HG03521 (cell line): ENCODE measurements at regions not wholly inside any gene's neighbourhood (a gene's known extent, or its start where the extent isn't known, plus 50 kb on each side); places are given as distances from the start of the nearest gene placed in this dataset.

Experiments used
- ATAC-seq: cut with Tn5 transposase; IDR thresholded peaks from one replicate; pipeline ENCODE4 v1.9.1; 2021; ENCODE audit warnings: mild to moderate bottlenecking, moderate library complexity; ENCODE audit not compliant: unreplicated experiment

DNA sequence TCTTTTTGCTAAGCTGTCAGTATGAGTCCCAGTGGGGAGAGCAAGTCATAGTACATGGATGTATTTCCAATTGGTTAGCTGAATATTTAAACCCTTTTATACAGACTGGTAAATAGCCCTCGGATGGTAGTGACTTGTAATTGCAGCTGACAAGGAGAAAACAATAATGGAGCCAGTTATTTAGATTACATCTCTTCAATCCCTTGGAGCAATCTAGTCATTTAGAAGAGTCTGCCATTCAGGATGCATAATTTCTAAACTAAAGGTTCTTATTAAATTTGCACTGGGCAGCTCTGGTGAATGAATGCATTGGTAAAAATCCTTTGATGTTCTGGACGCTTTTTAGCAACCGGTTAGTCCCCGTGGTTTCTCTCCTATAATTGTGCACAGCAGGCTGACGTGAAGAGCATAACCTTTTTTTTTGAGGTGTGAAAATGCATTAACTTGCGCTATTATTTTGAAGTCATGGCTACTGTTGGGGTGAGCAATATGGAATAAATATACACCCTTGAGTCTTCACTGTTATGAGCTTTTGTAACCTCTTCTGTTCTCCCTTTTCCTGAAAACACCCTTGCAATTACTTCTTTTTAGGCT lies 158.6 kb upstream of the CD180 start:
- ATAC-seq, result no peak

DNA sequence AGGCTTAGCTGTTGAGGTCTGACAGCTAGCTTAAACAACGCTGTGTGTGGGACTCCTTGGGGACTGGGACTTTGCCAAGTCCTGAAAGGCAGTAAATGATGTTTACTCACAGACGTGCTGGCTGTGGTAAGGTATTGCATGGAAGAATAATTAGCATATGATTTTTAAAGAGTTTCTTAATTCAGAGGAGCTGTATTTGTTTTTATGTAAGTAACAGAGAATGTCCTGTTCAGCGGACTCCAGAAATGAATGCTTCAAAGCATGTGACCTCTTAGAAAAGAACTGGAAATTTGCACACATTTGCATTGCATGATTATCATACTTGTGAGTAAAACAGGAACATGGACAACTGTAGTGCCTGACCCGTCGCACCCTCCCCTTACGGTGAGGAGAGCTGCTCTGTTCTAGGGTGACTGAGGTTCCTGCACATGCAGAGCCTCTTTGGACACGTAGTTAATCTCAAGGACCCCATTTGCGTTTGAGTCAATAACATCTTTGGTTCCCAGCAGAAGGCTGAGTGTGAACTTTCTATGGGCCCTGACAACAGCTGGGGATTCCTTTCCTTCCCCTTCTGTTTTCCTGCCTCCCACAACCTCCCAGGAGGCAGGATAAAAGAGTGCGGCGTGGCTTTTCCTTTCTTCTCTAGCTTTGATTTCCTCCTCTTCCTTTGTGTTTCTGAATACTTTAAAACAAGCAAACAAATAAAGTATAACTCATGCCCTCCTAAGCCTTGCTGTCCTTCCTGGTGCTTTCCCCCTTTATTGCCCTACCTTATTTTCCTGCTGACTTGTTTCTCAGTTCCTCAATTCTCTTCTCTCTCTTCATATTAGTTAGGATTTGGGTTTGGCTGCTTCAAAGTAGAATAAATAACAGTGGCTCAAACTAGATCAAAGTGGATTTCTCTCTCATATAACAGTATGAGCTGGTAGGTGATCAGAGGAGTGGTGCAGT lies 157.2 kb upstream of the CD180 start:
- ATAC-seq, result no peak

DNA sequence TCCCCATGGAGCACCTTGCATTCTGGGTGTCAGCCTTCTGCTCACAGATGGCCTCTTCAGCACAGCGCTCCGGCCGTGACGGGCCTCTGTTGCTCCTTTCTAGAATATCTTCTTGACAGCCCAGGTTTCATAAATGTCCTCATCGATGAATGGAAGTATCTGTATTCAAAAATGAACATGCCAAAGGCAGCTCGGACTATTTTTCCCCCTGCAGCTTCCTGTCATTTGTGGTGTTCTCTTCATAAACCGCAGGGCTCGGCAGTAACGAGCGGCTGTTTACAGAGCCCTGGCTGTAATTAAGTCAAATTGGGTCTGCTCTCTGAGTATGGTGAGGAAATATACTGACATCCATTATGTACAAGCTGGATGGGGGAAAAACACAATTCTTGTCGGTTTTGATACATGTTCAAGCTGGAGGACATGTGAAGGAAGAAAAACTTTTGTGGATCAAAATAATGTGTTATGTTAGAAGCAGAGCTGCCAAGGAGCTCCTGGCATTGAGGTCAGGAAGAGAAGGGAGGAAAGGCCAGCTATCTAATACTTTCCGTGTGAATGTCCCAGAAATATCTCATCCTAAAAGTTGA lies 154.1 kb upstream of the CD180 start:
- no peak for ATAC-seq

DNA sequence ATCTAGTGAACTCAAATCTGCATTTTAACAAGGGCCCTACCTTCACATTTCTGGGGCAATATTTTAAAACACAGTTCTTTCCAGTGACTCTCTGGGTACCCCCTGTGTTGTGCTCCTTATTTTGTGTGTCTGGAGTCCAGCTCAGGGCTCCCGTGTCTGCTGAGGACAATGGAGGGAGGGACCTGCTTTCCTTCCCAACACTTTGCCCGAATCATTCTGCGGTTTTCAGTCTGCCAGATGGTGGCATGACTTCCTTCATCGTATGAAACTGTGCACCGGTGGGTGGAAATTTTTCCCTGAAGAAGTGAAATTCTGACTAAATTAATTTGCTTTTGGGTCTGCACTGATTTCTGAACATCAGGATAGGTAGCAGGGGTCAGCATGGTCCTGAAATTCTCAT lies 153.6 kb upstream of the CD180 start:
- ATAC-seq, result no peak

DNA sequence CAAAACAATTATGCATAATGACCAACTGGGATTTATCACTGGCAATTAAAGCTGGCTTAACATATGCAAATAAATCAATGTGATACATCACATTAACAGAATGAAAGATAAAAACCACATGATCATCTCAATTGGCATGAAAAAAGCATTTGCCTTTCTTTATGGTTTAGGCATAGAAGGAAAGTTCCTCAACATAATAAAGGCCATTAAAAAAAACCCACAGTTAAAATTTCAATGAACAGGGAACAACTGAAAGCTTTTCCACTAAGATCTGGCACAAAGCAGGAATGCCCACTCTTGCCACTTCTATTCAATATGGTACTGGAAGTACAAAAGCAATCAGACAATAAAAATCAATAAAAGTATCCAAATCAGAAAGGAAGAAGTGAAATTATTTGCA lies 151.2 kb upstream of the CD180 start:
- ATAC-seq, result no peak

DNA sequence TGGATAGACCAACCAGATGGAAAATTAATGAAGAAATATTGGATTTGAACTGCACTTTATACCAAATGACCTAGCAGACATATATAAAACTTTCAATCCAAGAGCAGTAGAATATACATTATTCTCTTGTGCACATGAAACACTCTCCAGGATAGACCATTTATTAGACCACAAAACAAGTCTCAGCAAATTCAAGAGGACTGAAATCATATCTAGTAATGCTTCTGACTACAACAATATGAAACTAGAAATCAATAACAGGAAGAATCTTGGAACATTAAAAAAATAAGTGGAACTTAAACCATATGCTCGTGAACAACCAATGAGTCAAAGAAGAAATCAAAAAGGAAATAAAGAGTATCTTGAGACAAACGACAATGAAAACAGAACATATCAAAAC lies 150.0 kb upstream of the CD180 start:
- no peak for ATAC-seq

DNA sequence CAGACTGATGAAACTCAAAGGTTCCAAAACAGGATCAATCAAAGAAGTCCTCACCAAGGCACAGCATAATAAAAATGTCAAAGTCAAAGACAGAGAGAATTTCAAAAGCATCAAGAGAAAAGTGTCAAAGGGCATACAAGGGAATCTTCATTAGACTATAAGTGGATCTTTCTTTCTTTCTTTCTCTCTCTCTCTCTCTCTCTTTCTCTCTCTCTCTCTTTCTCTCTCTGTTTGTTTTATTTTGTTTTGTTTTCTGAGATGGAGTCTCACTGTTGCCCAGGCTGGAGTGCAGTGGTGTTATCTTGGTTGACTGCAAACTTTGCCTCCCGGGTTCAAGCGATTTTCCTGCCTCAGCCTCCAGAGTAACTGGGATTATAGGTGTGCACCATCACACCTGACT lies 148.3 kb upstream of the CD180 start:
- no peak for ATAC-seq

DNA sequence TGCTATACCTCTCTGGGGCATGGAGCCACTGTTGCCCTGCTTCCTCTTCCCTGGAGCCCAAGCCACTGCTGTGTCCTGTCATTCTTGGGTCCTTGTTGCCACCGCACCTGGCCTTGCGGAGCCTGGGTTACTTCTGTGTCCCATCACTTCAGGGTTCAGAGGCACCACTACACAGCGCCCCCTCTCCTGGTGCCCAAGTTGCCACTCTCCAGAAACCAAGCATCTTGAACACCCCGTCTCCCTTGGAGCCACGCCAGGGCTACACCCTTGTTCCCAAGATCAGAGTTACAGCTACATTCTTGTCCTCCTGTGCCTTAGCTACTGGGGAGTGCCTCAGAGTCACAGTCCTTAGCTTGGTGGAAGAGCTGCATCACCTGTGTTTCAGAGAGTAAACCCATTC lies 147.2 kb upstream of the CD180 start:
- no peak for ATAC-seq

DNA sequence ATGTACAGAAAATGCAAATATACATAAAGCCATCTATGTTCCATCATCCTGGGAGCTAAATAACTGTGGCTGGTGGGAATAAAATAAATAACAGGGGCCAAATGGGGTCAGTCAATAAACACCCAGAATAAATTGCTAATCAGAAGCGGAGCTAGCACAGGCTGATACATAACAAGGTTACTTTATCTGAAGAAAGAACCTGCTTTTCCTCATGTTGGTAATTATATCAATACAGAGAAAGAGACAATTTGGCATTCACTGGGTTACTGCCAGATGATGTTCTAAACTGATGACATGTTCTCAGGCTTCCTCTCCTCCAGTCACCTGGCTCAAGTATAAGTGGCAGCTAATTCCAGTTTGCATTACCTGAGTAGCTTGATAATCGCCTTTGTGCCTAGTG lies 144.9 kb upstream of the CD180 start:
- no peak for ATAC-seq

DNA sequence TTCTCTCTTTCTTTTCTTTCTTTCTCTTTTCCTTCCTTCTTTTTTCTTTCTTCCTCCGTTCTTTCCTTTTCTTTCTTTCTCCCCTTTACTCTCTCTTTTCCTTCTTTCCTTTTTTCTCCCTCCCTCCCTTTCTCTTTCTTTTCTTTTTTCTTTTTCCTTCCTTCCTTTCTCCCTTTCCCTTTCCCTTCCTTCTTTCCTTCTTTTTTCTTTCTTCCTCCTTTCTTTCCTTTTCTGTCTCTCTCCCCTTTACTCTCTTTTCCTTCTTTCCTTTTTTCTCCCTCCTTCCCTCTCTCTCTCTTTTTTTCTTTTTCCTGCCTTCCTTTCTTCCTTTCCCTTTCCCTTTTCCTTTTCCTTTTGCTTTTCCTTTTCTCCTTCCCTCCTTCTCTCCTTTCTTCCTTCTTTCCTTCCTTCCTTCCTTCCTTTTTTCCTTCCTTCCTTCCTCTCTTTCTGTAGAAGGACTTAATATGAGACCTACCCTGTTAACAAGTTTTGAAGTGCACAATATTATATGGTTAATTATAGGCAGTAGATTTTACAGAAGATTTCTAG lies 142.7 kb upstream of the CD180 start:
- ATAC-seq, result no peak

DNA sequence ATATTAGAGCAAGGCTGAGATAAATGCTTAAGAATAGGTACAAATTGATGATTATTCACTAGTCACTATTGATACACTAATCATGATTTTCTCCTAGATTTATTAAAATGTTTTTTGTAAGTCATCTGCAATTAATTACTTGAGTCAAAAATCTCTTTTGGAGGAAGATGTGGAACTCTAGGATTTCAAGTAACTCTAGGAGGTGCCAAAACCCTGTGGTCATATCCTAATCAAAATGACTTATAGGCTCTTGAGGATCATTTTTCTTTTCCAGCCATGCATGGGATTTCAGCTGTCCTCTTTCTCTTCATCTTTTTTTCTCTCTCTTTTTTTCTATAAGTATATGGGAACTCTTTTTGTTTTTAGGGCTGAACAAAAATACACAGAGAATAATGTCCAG lies 141.8 kb upstream of the CD180 start:
- no peak for ATAC-seq

DNA sequence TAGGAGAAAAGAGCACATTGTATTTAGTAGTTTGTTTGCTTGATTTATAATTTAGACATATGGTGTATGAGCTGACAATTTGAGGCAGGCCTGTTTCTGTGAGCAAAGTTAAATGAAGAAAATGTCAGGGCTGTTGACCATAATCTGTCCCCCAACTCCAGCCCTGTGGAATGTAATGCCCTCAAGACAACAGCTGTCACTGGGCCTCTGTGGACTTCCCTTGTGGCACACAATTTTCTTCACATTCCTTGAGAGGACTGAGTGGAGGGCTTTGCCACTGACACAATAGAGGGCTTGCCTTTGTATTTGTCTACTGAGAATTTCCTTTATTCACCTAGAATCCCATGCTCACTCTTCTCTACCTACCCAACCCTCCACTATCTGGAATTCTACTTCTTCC lies 141.2 kb upstream of the CD180 start:
- ATAC-seq, result no peak

DNA sequence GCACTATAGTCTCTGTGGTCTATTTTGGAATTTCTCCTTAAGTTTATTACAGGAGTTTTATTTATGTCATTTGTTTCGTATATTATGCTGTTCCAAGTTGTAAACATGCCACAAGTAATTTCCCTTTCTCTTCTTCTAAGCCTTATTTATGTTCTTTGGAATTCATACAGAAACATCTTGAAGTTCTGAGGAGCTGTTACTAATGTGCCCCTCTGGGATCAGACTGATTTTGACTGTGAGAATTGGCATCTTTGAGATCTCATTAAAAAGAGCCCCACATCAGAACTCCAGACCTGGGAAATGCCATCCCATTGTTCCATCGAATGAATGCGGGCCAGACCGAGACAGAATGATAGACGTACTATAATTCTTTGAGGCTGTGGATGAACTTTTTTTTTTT lies 138.8 kb upstream of the CD180 start:
- ATAC-seq, result no peak

DNA sequence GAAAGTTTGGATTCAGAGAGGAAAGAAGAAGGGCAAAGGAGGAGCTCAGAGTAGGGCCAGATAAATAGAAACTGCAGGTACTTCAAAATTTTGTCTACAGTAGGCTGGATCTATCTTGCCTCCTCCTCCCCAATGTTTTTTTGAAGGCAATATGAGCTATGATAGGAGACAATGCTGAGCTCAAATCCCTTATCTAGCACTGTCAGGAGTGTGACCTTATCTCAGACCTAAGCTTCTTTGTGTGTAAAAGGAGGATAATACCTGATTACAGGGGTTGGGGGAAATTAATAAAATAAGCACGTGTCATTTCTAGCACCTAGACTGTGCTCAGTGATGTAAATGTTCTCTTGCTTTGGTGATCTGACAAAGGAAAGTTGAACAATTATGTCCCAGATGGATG lies 137.8 kb upstream of the CD180 start:
- no peak for ATAC-seq

DNA sequence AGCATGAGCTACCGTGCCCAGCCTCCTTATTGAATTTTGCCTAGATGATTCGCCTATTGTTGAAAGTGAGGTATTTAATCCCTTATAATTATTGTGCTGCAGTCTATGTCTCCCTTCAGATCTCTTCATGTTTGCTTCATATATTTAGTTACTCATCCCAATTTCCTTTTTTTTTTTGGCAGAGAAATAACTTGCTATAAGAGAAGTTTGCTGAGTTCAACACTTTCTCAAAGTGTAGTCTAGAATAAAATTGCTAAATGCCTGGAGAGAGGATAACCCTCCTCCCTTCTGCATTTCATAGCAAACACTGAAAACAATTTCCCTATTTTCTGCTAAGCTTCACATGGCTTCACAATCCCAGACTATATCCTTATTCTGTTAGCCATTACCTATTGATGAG lies 136.6 kb upstream of the CD180 start:
- no peak for ATAC-seq

DNA sequence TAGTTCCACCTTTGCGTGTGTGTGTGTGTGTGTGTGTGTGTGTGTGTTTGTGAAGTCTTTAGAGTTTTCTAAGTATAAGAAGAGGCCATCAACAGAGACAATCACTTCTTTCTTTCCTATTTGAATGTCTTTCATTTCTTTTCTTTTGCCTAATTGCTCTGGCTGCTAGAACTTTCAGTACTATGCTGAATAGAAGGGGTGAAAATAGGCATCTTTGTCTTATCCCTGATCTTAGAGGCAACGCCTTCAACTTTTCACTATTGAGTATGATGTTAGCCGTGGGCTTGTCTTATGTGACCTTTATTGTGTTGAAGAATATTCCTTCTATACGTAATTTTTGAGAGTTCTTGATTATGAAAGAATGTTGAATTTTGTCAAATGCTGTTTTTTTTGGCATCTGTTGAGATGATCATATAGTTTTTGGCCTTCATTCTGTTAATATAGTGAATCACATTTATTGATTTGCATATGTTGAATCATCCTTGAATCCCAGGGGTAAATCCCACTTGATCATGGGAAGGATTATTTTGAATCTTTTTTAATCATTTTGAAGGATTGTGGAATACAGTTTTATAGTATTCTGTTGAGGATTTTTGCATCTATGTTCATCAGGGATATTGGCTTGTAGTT lies 134.8 kb upstream of the CD180 start:
- ATAC-seq, result no peak

DNA sequence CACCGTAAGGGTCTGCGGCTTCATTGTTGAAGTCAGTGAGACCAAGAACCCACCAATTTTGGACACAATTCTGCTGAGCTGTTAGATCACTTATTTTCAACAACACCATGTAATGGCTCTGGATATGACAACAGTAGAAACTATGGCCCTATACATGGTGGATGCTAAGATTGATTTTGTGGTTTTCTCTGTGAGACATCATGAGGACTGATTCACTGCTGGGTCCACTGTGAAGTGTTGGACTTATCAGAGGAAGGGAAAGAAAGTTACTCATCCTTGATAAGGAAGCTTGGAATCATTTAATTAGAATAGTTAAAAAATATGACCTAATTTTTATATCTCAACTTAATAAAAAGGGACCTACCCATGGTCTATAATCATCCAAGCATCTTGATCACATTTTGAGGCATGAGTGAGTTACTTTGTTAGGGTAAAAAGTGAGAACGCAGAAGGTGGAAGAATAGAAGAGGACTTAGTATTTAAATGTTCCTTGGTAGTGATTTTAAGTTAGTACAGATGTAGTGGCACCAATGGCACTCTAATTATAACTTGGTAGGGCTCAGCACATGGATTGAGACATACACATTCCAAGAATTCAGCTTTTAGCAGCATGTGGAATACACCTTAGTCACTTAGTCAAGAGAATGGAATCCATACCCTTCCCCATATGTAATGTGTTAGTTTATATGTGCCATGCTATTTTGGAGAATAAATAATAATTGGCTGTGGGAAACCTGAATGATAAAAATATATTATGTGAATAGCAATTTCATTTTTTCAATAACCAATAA lies 123.5 kb upstream of the CD180 start:
- no peak for ATAC-seq

DNA sequence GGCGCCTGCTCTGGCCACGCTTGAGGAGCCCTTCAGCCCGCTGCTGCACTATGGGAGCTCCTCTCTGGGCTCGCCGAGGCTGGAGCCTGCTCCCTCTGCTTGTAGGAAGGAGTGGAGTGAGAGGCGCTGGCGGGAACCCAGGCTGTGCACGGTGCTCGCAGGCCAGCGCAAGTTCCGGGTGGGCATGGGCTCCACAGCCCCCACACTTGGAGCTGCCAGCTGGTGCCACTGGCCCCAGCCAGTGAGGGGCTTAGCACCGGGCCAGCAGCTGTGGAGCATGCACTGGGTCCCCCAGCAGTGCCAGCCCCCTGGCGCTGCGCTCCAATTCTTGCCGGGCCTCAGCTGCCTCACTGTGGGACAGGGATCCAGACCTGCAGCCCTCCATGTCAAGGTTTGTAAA lies 122.1 kb upstream of the CD180 start:
- ATAC-seq, result no peak

DNA sequence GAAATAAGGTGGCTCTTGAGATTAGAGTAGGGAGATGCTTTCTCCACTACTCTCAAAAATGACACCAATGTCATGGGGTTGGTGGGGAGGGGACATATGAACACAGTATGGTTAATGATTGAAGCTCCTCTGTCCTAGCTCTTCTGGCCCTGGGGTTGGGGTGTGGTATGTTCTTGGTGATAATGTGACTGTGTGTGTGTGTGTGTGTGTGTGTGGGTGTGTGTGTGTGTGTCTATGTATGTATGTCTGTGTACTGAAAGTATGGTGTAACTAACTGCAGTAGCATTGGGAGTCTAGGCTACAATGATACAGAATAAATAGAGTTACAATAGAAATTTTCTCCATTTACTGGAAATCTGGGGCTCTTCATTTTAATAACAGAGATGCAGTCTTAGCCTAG lies 121.0 kb upstream of the CD180 start:
- no peak for ATAC-seq

DNA sequence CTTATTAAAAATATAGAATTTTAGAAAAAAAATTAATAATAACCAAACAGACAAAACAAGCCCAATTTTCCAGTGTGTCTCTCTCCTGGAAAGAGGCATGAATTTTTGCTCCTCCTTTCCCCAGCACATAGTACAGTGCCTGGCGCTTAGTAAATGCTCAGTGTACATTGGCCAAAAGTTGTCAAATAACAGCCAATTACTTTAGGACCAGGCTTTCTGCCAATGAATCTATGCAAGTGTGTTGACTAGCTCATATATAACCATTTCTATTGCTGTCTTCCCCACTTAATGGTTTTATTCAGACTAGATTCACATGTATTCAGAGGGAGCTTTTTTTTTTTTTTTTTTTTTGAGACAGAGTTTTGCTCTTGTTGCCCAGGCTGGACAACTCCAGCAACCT lies 120.1 kb upstream of the CD180 start:
- no peak for ATAC-seq
